ENCODE measurements at regions not wholly inside any gene's neighbourhood (a gene's known extent, or its start where the extent isn't known, plus 50 kb on each side); places are given as distances from the start of the nearest gene placed in this dataset.

DNA sequence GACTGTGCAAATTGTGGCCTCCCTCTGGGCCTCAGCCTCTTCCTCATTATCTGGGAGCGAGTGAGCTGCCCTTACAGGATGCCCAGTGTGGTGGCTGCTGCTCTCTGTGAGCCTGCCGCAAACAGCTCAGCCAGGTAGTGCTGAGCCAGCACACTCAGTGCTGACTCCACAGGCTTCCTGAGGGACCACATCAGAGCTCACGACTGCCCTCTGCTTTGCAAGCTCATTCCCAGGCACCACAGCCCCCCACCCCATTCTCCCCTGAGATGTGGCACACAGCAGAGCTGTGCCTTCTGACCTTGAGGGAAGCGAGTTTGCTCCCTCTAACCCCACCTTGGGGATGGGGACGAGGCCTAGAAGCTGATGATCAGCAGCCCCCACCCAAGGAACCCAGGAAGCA is 230.5 kb upstream of the PPP2R2D start:
- H3K9ac ChIP-seq (ENCODE audit: low read length): no peak overlapping the region
- no peaks in the 10 kb centered on the region for H3K4me1 ChIP-seq (ENCODE audit: control insufficient read depth, low read depth, low read length)
- H3K27ac ChIP-seq (ENCODE audit: low read depth, low read length): no peak overlapping the region
- H3K4me3 ChIP-seq (ENCODE audit: low read length): no peak overlapping the region
- no peak for DNase-seq
- H3K23ac ChIP-seq (ENCODE audit: low read length): no peak overlapping the region
- H2BK5ac ChIP-seq (ENCODE audit: low read length): no peak overlapping the region
- no peak overlapping the region for H4K8ac ChIP-seq (ENCODE audit: low read depth, low read length)
- no peak overlapping the region for H3K4ac ChIP-seq (ENCODE audit: low read depth, low read length)
- no peak overlapping the region for H3K4me2 ChIP-seq (ENCODE audit: low read length)
- no peaks in the 10 kb centered on the region for H3K36me3 ChIP-seq (ENCODE audit: control insufficient read depth, insufficient read depth, low read length)
- no peak overlapping the region for H2AK5ac ChIP-seq (ENCODE audit: low read length)
- H3K79me2 ChIP-seq (ENCODE audit: control insufficient read depth, insufficient read depth, low read length): no peaks in the 10 kb centered on the region
- no peak overlapping the region for H2BK15ac ChIP-seq (replicated peaks; ENCODE audit: low read depth)
- H3K79me1 ChIP-seq (ENCODE audit: low read length): no peaks in the 10 kb centered on the region
- no peak overlapping the region for H2BK120ac ChIP-seq (ENCODE audit: low read depth, low read length)
- H3K27me3 ChIP-seq (ENCODE audit: insufficient read depth, low read length, poor library complexity): no peaks in the 10 kb centered on the region
- WGBS (ENCODE audit: extremely low coverage, insufficient coverage, low lambda C conversion rate): no CpG with 5 or more reads among the region's 5 CpGs
- H3K56ac ChIP-seq (ENCODE audit: low read length): peak overlapping the region; percentile 15
- no peak overlapping the region for H3K18ac ChIP-seq (ENCODE audit: low read length)
- H4K5ac ChIP-seq (ENCODE audit: low read length): no peak overlapping the region

DNA sequence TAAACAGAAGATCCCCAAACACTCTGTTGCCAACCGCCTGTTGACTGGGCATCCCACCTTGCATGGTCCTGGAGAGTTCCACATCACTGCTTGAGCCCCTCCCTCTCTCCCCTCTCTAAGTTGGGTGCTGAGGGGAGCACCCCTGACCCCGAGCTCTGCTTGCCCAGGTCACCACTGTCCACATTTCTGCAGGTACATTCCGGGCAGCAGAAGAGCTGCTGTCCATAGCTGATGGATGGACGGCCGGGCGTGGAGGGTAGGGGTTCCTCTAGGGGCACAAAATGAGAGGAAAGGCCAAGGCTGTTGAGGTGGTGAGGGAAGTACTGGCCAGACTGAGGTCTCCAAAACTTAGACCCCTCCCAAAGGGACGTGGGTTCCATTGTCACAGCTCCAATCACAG is 227.4 kb upstream of the PPP2R2D start:
- H2BK15ac ChIP-seq (replicated peaks; ENCODE audit: low read depth): no peak overlapping the region
- H3K18ac ChIP-seq (ENCODE audit: low read length): no peak overlapping the region
- peaks cover 7% of the 10 kb centered on the region for H3K4me1 ChIP-seq (ENCODE audit: control insufficient read depth, low read depth, low read length)
- no peak for DNase-seq
- H3K56ac ChIP-seq (ENCODE audit: low read length): no peak overlapping the region
- no peak overlapping the region for H2BK5ac ChIP-seq (ENCODE audit: low read length)
- no peak overlapping the region for H3K4me3 ChIP-seq (ENCODE audit: low read length)
- H4K8ac ChIP-seq (ENCODE audit: low read depth, low read length): no peak overlapping the region
- no peak overlapping the region for H3K27ac ChIP-seq (ENCODE audit: low read depth, low read length)
- H3K27me3 ChIP-seq (ENCODE audit: insufficient read depth, low read length, poor library complexity): no peaks in the 10 kb centered on the region
- H3K79me2 ChIP-seq (ENCODE audit: control insufficient read depth, insufficient read depth, low read length): no peaks in the 10 kb centered on the region
- no peak overlapping the region for H2AK5ac ChIP-seq (ENCODE audit: low read length)
- no CpG with 5 or more reads among the region's 7 CpGs for WGBS (ENCODE audit: extremely low coverage, insufficient coverage, low lambda C conversion rate)
- no peak overlapping the region for H3K9ac ChIP-seq (ENCODE audit: low read length)
- H3K4me2 ChIP-seq (ENCODE audit: low read length): no peak overlapping the region
- no peak overlapping the region for H2BK120ac ChIP-seq (ENCODE audit: low read depth, low read length)
- H3K23ac ChIP-seq (ENCODE audit: low read length): no peak overlapping the region
- H3K36me3 ChIP-seq (ENCODE audit: control insufficient read depth, insufficient read depth, low read length): no peaks in the 10 kb centered on the region
- H3K4ac ChIP-seq (ENCODE audit: low read depth, low read length): no peak overlapping the region
- H4K5ac ChIP-seq (ENCODE audit: low read length): no peak overlapping the region
- H3K79me1 ChIP-seq (ENCODE audit: low read length): no peaks in the 10 kb centered on the region

DNA sequence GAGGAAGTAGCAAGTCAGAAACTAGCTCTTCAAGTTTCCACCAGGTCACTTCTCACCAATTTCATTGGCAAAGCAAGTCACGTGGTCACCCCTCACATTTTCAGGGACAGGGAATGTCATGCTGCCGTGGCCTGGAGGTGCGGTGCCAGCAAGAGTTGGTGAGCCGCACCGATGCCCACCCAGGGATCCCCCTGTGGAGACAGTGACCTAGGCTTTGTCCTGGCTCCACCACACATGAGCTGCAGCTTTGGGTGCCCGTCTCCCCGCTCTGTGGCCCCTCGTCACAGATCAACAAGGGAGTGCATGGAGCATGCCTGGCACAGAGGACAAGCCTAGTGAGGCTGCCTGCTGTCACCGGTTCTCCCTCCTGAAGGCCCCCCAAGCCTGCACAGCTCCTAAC is 226.7 kb upstream of the PPP2R2D start:
- H4K5ac ChIP-seq (ENCODE audit: low read length): no peak overlapping the region
- WGBS (ENCODE audit: extremely low coverage, insufficient coverage, low lambda C conversion rate): no CpG with 5 or more reads among the region's 9 CpGs
- no peaks in the 10 kb centered on the region for H3K36me3 ChIP-seq (ENCODE audit: control insufficient read depth, insufficient read depth, low read length)
- H2BK5ac ChIP-seq (ENCODE audit: low read length): no peak overlapping the region
- no peak overlapping the region for H3K4ac ChIP-seq (ENCODE audit: low read depth, low read length)
- no peak overlapping the region for H3K4me3 ChIP-seq (ENCODE audit: low read length)
- DNase-seq: no peak
- no peaks in the 10 kb centered on the region for H3K27me3 ChIP-seq (ENCODE audit: insufficient read depth, low read length, poor library complexity)
- no peak overlapping the region for H4K8ac ChIP-seq (ENCODE audit: low read depth, low read length)
- no peak overlapping the region for H2BK15ac ChIP-seq (replicated peaks; ENCODE audit: low read depth)
- no peaks in the 10 kb centered on the region for H3K79me1 ChIP-seq (ENCODE audit: low read length)
- H3K4me1 ChIP-seq (ENCODE audit: control insufficient read depth, low read depth, low read length): peaks cover 7% of the 10 kb centered on the region
- no peak overlapping the region for H3K56ac ChIP-seq (ENCODE audit: low read length)
- no peak overlapping the region for H2AK5ac ChIP-seq (ENCODE audit: low read length)
- no peak overlapping the region for H3K4me2 ChIP-seq (ENCODE audit: low read length)
- no peak overlapping the region for H3K18ac ChIP-seq (ENCODE audit: low read length)
- no peak overlapping the region for H3K27ac ChIP-seq (ENCODE audit: low read depth, low read length)
- H2BK120ac ChIP-seq (ENCODE audit: low read depth, low read length): no peak overlapping the region
- H3K79me2 ChIP-seq (ENCODE audit: control insufficient read depth, insufficient read depth, low read length): no peaks in the 10 kb centered on the region
- H3K9ac ChIP-seq (ENCODE audit: low read length): no peak overlapping the region
- no peak overlapping the region for H3K23ac ChIP-seq (ENCODE audit: low read length)

DNA sequence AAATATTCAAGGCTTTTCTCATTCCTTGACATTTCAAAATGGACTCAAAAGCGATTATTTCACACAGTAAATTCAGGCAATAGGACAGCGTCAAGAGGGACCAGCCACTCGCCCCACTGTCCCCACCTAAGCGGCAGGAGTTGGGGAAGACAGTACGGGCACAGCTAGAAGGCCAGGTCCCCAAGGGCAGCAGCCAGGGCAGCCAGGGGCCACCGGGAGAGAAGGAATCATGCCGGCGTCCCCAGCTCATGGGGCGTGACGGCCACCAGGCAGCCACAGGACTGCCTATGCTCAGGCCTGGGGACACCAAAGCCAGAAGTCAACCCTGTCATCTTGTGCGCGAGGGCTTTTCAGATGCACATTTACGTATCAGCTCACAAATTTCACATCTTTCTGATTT is 225.7 kb upstream of the PPP2R2D start:
- Histone ChIP-seq H2BK5ac (ENCODE audit: low read length) (no peak overlapping the region), H4K8ac (ENCODE audit: low read depth, low read length) (no peak overlapping the region), H3K4ac (ENCODE audit: low read depth, low read length) (no peak overlapping the region), H2AK5ac (ENCODE audit: low read length) (no peak overlapping the region), H3K56ac (ENCODE audit: low read length) (no peak overlapping the region), H3K79me2 (ENCODE audit: control insufficient read depth, insufficient read depth, low read length) (no peaks in the 10 kb centered on the region), H3K4me3 (ENCODE audit: low read length) (no peak overlapping the region), H3K9ac (ENCODE audit: low read length) (no peak overlapping the region), H3K79me1 (ENCODE audit: low read length) (no peaks in the 10 kb centered on the region), H3K27me3 (ENCODE audit: insufficient read depth, low read length, poor library complexity) (no peaks in the 10 kb centered on the region), H3K36me3 (ENCODE audit: control insufficient read depth, insufficient read depth, low read length) (no peaks in the 10 kb centered on the region), H3K23ac (ENCODE audit: low read length) (no peak overlapping the region), H2BK120ac (ENCODE audit: low read depth, low read length) (no peak overlapping the region), H3K27ac (ENCODE audit: low read depth, low read length) (no peak overlapping the region), H3K4me2 (ENCODE audit: low read length) (no peak overlapping the region), H2BK15ac (replicated peaks; ENCODE audit: low read depth) (no peak overlapping the region), H3K18ac (ENCODE audit: low read length) (no peak overlapping the region), H4K5ac (ENCODE audit: low read length) (no peak overlapping the region), H3K4me1 (ENCODE audit: control insufficient read depth, low read depth, low read length) (peaks cover 7% of the 10 kb centered on the region)
- no peak for DNase-seq
- WGBS (ENCODE audit: extremely low coverage, insufficient coverage, low lambda C conversion rate): no CpG with 5 or more reads among the region's 13 CpGs

DNA sequence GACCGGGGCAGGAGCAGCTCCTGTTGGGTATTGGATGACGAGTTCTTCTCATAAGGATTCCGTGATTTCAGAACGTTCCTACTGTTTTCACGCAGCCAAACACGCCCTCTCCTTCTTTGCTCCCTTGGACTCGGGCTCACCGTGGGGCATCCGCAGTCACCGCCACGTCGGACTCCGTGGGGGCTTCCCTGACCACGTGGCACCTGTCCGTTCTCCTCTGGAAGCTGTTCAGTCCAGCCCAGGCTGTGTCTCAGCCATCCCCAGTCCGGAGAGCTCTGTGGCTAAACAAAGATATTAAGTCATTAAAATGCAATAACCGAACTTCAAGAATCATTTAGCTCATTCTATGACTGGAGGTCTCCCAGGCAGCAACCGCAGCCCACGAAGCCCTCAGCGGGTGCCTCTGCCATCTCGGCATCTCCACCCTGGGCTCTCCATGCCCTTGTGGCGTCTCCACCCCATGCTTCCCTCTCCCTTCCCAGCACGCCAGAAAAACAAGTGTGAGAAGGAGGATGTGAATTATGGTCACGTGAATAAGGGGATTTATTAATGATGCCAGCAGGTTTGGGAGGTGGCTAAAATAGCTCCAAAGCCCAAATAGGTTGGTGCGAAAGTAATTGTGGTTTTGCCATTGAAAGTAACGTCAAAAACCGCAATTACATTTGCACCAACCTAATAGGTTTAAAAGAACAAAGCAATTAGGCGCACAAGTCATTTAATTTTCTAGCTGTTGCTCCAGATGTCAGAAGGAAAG is 224.6 kb upstream of the PPP2R2D start:
- no peak overlapping the region for H3K18ac ChIP-seq (ENCODE audit: low read length)
- peak overlapping the region; percentile 43 for H2AK5ac ChIP-seq (ENCODE audit: low read length)
- no peaks in the 10 kb centered on the region for H3K36me3 ChIP-seq (ENCODE audit: control insufficient read depth, insufficient read depth, low read length)
- no peak overlapping the region for H3K27ac ChIP-seq (ENCODE audit: low read depth, low read length)
- no peak for DNase-seq
- H2BK5ac ChIP-seq (ENCODE audit: low read length): peak overlapping the region; percentile 41
- H3K4me2 ChIP-seq (ENCODE audit: low read length): peak overlapping the region; percentile 41
- H3K9ac ChIP-seq (ENCODE audit: low read length): no peak overlapping the region
- no peak overlapping the region for H2BK15ac ChIP-seq (replicated peaks; ENCODE audit: low read depth)
- H4K8ac ChIP-seq (ENCODE audit: low read depth, low read length): no peak overlapping the region
- H2BK120ac ChIP-seq (ENCODE audit: low read depth, low read length): no peak overlapping the region
- H3K79me2 ChIP-seq (ENCODE audit: control insufficient read depth, insufficient read depth, low read length): no peaks in the 10 kb centered on the region
- H3K4me3 ChIP-seq (ENCODE audit: low read length): no peak overlapping the region
- H3K23ac ChIP-seq (ENCODE audit: low read length): peak overlapping the region; percentile 54
- H3K27me3 ChIP-seq (ENCODE audit: insufficient read depth, low read length, poor library complexity): no peaks in the 10 kb centered on the region
- H3K79me1 ChIP-seq (ENCODE audit: low read length): no peaks in the 10 kb centered on the region
- peak overlapping the region; percentile 22 for H3K4ac ChIP-seq (ENCODE audit: low read depth, low read length)
- H3K56ac ChIP-seq (ENCODE audit: low read length): peak overlapping the region; percentile 63
- H4K5ac ChIP-seq (ENCODE audit: low read length): no peak overlapping the region
- no CpG with 5 or more reads among the region's 28 CpGs for WGBS (ENCODE audit: extremely low coverage, insufficient coverage, low lambda C conversion rate)
- peaks cover 7% of the 10 kb centered on the region for H3K4me1 ChIP-seq (ENCODE audit: control insufficient read depth, low read depth, low read length)
